ENCODE measurements at regions not wholly inside any gene's neighbourhood (a gene's known extent, or its start where the extent isn't known, plus 50 kb on each side); places are given as distances from the start of the nearest gene placed in this dataset.

DNA sequence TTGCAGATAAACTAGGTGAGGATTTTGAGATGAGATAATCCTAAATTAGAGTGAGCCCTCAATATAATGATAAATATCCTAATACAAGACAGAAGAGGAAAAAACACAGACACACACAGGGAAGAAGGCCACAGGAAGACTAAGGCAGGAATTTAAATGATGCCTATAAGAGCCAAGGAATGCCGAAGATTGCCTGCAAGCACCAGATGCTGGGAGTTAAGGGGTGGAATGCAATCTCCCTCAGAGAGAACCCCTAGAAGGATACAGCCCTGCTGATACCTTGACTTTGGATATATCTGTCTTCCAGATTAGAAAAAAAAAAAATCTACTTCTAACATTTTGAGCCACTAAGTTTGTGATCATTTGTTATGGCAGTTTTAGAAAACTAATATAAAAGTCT, 299.7 kb upstream of the PRMT6 start:
- H3K4me3 ChIP-seq, result no peak overlapping the region
- no peak for DNase-seq (ENCODE audit: low spot score)
- TF ChIP-seq, protein P1, sequence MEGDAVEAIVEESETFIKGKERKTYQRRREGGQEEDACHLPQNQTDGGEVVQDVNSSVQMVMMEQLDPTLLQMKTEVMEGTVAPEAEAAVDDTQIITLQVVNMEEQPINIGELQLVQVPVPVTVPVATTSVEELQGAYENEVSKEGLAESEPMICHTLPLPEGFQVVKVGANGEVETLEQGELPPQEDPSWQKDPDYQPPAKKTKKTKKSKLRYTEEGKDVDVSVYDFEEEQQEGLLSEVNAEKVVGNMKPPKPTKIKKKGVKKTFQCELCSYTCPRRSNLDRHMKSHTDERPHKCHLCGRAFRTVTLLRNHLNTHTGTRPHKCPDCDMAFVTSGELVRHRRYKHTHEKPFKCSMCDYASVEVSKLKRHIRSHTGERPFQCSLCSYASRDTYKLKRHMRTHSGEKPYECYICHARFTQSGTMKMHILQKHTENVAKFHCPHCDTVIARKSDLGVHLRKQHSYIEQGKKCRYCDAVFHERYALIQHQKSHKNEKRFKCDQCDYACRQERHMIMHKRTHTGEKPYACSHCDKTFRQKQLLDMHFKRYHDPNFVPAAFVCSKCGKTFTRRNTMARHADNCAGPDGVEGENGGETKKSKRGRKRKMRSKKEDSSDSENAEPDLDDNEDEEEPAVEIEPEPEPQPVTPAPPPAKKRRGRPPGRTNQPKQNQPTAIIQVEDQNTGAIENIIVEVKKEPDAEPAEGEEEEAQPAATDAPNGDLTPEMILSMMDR (IDR thresholded peaks at IDR 0.05), result no peak

DNA sequence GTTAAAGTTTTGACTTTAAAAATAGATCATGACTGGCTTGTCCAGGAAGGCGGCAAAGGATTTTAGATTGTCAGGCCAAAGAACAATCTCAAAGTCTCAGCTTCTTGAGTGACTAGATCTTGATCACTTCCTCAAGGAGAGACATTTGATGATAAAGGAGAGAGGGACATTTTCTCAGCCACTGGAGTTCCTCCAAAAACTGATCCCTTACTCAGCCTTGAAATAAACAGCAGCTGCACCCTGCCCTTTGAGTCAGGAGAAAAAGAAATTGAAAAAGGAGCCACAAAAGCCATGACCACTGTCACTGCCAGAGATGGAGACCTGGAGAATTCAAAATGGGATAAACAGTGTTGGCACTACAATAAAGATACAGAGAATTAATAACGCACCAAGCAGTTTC, 288.4 kb upstream of the PRMT6 start:
- no peak for DNase-seq (ENCODE audit: low spot score)
- no peak overlapping the region for H3K27ac ChIP-seq
- TF ChIP-seq, protein P1 (IDR thresholded peaks at IDR 0.05), result no peak
- no peak overlapping the region for H3K4me3 ChIP-seq

More for the DNA sequence above, 299.7 kb upstream of the PRMT6 start:
- no peak overlapping the region for H3K27ac ChIP-seq

GRCh38 chr1:106768501-106768900, 288.0 kb upstream of the PRMT6 start:
- Histone ChIP-seq H3K4me3 (no peak overlapping the region), H3K27ac (no peak overlapping the region)
- DNase-seq (ENCODE audit: low spot score), result no peak
- TF ChIP-seq, protein P1 (IDR thresholded peaks at IDR 0.05), result no peak

GRCh38 chr1:106773206-106773605, 283.3 kb upstream of the PRMT6 start:
- TF ChIP-seq, protein P1 (IDR thresholded peaks at IDR 0.05), result no peak
- DNase-seq (ENCODE audit: low spot score), result no peak
- Histone ChIP-seq H3K27ac (no peak overlapping the region), H3K4me3 (no peak overlapping the region)

DNA sequence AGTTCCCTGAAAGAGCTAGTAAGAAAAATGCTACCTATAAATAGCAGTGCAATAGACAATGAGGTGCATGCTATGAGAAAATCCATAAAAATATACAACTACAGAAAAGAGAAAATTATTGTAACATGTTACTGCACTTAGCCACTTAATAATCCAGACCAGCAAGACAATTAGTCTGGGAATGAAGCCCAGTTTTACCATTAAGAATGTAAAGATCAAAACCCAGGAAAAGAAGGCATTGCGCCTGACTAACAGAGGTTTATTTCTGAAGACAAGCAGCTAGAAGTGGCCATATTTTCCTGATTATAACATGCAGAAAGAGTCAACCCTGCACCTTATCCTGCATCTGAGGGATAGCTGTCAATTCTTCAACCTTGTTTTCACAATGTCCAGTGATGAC, 276.4 kb upstream of the PRMT6 start:
- no peak for DNase-seq (ENCODE audit: low spot score)
- H3K4me3 ChIP-seq, result no peak overlapping the region
- TF ChIP-seq, protein P1 (IDR thresholded peaks at IDR 0.05), result no peak
- no peak overlapping the region for H3K27ac ChIP-seq

DNA sequence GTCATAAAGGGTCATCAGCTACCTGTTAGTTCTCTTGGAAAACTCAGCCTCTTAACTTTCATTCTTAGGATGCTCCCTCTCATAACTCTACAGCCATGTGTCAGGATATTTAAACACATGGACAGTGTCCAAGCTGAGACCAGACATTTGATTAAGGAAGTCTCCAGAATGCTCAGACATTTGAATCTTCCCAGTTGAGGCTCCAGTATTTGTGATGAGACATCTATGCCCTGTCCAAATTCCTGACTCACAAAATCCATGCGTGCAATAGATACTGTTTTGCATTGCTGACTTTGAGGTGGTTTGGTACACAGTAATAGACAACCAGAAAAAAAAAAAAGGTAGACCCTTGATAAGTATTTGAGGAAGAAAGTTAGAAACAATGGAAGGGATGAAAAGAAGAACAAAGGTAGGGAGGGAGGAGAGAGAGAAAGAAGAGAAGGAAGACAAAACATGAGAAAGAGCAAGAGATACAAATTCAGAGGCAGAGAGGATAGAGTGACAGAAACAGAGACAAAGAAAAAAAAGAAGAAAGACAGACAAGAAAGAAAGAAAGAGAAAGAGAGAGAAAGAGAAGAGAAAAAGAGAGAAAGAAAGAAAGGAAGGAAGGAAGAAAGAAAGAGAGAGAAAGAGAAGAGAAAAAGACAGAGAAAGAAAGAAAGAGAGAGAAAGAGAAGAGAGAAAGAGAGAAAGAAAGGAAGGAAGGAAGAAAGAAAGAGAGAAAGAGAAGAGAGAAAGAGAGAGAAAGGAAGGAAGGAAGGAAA, 275.5 kb upstream of the PRMT6 start:
- TF ChIP-seq, protein P1 (IDR thresholded peaks at IDR 0.05), result no peak
- DNase-seq (ENCODE audit: low spot score), result no peak
- Histone ChIP-seq H3K27ac (no peak overlapping the region), H3K4me3 (no peak overlapping the region)

DNA sequence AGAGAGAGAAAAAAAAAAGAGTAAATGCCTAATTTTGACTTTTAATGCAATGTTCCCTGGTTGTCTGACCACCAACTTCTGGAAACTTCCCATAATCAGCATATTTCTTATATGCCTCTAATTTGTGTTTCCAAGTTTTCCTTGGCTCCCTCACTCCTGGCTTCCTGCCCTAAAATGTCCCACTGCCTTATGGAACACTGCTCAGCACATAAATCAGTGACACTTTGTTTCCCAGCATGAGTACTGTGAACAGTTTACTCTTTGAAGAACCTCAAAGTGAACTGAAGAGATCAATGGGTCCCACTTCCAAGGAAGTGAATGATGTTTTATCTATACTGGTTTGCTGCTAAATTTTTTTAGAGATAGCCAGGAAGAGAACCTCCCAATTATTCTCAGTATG, 271.3 kb upstream of the PRMT6 start:
- H3K27ac ChIP-seq, result no peak overlapping the region
- H3K4me3 ChIP-seq, result no peak overlapping the region
- TF ChIP-seq, protein P1 (IDR thresholded peaks at IDR 0.05), result no peak
- no peak for DNase-seq (ENCODE audit: low spot score)

Data from coronary artery (tissue), 2 donors.